SW 1271 (cell line): ENCODE measurements at regions not wholly inside any gene's neighbourhood (a gene's known extent, or its start where the extent isn't known, plus 50 kb on each side); places are given as distances from the start of the nearest gene placed in this dataset.
"Not testable (repeated sequence)": the region's sequence is repeated elsewhere in the genome, so short reads cannot be mapped to it uniquely, and the experiment has no call there.

Source experiments
- DNase-seq, 2 experiments: peaks; one replicate each; lab custom pipeline; 2025; lab: John Stamatoyannopoulos, UW

DNA sequence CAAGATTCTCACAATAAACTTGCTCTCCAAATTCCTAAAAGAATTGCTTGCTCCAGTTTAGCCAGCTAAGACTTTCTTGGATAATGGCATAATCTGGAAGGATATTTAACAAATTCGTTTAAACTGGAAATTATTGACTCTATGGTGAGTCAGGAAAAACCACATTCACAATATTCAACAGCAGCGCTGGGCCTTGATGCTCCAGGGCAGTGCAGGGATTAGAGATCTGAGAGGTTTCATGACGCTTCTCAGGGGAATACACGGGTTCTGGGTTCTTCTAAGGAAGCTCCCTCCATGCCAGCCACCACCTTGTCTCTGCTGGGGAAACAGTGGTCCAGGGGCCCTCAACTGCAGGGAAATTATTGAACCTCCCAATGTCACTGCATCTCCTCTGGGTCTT is 123.3 kb upstream of the FAM20C start:
- not testable (repeated sequence) for DNase-seq

DNA sequence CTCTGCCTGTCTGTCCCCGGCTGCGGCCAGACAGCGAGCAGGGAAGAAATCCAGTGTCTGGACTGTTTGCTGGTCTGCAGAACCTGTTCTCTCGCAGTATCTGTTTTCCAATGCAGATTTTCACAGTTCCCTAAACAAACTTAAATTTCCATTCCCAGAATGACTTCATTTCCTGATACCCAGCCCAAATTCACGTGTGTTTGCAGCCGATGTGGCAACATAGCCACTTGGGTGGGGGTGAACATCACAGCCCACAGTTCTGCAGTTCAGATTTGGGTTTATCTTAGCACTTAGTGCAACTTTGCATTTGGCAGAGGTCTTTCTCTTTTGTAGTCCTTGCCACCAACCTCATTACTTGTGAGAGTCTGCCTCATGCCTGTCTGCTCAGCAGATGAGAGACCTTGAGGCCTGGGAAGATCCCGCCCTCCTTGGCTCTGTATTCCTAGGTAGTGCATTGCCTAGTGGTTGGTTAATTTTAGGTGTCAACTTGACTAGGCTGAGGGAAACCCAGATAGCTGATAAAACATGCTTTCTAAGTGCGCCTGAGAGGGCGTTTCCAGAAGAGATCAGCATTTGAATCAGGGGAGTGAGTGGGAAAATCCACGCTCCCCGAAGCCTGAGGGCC is 122.8 kb upstream of the FAM20C start:
- not testable (repeated sequence) for DNase-seq

DNA sequence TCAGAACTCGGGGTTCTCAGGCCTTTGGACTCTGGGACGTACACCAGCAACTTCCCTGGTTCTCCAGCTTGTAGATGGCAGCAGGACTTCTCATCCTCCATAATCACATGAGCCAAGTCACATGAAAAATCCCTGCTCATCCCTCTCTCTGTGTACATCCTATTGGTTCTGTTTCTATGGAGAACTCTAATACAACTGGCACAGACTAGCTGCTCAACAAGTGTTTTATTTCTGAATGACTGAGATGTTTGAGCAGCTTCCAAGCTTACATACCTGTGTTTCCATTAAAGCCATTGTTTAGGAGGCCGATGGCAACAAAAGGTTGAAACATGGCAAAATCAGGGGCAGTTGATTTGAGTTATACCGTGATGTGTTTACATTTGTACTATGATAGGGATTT is 122.2 kb upstream of the FAM20C start:
- DNase-seq = not testable (repeated sequence)

DNA sequence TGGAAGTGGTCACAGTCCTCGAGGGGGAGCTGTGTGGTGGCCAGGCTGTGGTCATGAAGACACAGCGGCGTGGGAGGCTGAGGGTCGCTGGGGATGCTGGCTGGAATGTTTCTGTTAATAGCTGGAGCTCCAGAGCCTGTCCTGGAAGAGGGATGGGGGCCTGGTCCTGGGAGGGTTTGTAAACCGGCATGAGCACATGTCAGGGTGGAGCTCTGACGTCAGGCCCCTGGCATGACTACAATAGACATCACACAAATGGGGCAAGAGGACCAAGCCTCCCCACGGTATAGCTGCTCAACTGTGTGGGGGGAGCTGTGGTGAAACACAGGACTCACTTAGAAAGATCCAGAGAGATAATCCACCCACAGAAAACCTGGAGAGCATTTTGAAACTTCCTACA is 121.4 kb upstream of the FAM20C start:
- not testable (repeated sequence) for DNase-seq

DNA sequence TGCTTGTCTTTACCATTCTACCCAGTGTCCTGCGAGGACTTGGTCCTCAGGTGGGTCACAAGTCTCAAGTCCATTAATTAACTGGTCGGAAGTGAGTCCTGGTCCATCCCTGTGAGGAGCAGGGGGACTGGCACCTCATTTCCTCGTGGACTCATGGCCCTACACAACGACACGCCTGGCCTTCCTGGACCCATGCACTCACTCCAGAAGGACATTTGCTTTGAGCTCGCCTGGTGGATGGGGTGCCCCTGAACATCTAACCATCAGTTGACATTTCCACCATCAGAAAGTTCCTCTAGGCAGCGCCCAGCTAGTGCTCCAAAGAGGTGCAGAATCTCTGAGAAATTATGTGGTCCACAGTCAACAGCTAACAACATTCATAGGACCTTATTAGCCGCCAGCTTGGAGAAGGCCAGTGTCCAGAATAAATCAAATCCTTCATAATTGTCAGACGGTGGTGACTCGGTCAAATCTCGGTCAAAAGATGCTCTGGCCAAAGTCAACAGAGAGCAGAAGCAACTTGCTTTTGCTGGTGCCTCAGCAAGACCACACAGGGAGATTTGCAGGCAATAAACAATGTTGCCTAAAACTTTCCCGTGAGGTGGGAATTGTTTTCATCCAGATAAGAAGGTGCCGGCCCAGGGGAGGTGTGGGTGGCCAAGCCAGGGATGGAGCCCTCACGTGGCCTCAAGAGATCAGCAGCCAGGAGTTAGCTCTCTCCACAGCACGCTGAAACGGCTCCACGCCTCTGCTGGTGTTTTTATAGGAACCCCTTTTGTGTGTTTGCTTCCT is 119.9 kb upstream of the FAM20C start:
- not testable (repeated sequence) for DNase-seq

DNA sequence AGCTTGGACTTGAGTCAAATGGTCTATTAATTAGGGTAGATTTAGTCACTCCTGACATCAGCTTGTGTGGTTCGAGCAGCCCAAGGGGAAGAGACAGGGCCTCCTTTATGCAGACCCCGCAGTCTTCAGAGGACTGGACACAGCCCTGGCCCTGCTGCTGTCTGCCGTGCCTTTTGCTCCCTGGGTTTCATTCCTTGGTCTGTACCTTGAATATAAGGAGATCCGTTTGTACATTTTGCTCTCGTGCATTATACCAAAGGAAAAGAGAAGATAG is 119.4 kb upstream of the FAM20C start:
- DNase-seq = not testable (repeated sequence)

DNA sequence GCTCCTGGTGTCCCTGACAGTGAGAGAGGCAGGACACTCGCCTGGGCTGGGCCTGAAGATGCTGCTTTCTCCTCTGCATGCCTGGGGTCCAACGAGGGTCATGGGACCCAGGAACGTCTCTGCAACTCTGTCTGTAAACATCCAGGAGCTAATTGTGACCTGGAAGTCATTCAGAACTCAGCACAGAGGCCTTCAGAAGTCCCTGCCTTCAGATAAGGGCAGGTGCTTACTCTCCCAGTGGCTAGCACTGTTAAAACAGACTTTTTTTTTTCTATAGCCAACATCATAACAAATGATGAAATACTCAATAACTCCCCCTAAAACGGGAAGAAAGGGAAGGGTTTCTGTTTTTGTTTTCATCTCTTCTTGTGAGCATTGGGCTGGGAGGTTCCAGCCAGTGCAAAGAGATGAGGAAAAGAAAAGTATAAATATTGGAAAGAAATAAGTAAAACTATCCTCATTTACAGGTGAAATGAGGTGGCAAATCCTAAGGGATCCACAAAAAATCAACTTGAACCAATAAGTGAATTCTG is 118.3 kb upstream of the FAM20C start:
- DNase-seq = not testable (repeated sequence)

DNA sequence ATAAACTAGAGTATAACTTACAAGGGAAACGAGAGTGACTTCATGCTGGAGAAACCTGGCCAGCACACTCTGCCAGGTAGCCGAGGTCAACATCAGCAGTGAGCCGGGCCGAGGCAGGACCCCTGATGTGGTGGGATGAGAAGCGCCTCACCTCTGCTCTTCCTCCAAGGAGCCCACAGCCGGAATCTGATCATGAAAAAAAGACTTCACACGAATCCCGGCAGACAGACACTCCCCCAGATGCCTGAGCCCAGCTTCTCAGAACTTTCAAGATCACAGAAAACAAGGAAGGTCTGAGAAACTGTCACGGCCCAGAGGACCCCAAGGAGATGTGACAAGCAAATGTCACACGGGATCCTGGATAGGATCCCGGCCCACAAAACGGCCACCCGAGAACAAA is 116.9 kb upstream of the FAM20C start:
- DNase-seq = not testable (repeated sequence)

DNA sequence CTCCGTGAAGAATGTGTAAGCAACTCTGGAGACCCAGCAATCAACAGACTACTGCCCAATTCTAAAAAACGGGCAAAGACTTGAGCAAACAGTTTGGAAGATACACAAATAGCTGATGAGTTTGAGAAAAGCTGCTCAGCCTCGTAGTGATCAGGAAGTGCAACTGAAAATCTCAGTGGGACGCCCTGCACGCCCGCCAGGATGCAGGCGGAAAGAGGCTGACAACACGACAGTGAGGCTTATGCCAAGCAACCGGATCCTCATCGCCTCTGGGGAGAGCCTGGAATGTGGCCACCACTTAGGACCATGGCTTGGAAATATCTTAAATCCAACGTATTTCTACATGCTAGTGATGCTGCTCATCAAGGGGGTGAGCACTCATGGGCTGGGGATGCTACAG is 116.2 kb upstream of the FAM20C start:
- DNase-seq = not testable (repeated sequence)

DNA sequence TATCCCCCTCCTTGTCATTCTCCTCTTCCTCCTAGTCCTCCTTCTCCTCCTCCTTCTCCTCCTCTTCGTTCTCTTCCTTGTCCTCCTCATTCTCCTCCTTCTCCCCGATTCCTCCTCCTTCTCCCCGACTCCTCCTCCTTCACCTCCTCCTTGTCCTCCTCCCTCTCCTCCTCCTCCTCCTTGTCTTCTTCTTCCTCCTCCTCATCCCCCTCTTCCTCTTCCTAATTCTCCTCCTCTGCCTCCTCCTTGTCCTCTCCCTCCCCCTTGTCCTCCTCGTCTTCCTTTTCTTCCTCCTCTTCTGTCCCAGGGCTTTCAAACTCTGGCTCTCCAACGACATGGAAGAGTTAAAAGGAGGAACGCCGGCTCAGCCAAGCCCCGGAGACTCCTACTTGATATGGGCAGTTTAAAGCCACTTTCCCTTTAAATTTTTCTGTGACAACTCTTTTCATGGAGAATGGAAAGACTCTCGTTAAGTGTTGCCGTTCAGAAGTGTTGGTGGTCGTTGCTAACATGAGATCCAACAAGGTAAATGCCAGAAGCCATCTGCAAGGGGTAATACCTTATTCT is 115.5 kb upstream of the FAM20C start:
- DNase-seq = not testable (repeated sequence)

DNA sequence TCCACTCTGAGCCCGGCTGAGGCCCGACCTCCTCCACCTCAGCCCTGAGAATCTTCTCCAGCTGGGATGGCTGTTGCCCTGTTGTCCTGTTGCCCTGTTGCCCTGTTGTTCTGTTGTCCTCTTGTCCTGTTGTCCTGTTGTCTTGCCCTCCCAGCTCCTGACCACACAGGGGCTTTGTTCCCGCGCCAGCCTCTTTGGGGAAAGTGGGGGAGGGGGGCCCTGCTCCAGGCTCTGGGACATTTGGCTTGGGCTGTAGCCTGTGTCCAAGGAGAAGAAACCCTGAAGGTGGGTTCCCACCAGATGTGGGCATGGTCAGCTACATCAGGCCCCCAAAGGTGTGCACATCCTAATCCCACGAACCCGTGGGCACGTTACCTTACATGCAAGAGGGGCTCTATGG is 113.5 kb upstream of the FAM20C start:
- not testable (repeated sequence) for DNase-seq

DNA sequence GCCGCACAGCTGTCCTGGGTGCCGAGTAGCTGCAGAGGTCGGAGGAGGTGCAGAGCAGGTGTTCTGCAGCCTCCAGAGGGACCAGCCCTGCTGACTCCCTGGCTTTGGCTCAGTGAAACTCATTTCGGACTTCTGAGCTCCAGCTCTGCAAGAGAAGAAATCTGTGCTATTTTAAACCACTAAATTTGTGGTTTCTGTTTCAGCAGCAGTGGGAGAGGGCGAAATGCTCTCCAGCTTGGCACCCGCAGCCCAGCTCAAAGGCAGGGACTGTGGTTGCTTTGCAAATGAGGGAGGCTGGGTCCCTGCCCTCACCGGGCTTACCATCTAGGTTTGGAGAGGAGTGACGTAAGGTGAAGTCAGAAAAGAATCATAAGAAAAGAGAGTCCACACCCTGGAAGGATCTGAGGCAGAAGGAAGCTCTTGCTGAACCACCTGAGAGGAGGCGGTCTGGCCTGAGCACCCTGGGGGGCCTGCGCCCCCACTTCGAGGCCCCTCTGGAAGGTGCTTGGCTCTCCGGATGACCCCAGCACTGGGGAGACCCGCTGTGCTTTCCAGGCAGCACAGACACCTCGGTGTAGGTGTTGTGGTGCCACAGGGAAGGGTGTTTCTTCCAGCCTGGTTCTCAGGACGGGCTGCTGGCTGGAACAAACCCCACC is 112.8 kb upstream of the FAM20C start:
- DNase-seq = not testable (repeated sequence)

DNA sequence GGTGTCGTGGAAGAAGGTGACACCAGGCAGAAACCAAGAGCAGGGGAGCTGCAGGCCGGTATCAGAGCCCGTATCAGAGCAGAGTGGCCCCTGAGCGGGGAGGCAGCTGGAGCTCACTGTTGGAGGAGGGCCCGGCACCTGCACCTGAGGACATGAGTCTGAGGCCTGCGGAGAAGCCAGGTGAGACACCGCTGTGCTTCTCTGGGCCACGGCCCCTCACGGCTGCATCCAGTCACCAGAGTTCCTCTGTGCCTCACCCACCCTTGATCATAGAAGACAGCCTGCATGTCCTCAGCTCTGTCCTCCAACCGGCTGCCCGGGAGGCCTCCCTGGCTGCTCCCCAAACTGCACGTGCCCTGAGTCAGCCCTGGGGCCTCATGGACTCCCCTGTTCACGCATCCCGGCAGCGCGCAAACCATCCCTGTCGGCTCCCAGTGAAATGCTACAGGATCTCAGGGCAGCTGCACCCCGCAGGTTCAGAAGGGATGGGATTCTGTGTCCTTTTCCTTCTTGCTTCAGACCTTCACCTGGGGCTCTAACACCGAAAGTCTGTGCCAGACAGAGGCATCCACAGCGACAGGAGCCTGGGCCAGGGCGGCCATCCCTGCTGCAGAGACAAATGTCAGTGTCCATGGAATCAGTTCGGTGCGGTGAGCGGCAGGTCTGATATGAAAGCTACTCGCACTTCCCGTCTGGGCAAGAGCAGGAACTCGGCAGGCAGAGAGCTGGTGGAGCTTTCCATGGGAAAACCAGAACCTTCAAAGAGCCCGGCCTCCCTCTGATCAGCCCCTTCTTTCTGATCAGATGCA is 111.9 kb upstream of the FAM20C start:
- DNase-seq = no peak

DNA sequence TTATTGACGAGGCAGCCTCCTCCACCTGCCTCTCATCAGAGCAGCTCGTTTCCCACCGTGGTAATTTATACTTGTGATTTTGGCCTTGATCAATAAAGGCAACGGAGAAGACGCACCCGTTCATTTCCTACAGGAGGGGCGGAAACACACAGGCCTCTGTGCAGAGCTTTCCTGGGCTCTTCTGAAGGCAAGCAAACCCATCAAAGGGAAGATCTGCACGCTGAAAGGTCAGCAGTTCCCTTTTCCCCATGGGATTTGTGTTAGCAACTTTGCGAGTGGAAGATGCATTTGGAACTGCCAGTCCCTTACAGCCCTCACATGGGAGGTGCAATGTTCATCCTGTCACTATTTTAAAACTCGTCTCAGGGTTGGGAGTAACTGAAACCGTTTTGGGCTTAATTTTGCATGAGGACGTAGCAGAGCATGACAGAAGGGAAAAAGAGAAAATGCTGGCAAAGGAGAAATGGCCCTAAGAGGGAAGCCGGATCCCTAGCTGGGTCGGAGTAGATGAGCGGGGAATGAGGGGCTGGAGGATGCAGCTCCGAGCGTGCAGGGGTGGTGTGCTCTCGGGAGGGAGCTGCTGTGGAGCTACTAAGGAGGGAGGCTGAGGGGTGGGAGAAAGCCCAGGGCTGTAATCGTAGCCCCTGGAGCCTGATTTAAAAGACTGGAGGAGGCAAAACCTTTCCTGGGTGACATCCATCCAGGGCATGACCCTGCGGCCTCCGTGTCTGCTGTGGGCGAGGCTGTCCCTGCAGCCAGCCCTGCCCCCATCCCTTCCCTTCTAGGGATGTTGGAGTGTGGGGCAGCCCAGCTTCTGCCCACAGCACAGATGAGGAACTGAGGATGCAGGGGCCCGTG is 111.1 kb upstream of the FAM20C start:
- DNase-seq = no peak

DNA sequence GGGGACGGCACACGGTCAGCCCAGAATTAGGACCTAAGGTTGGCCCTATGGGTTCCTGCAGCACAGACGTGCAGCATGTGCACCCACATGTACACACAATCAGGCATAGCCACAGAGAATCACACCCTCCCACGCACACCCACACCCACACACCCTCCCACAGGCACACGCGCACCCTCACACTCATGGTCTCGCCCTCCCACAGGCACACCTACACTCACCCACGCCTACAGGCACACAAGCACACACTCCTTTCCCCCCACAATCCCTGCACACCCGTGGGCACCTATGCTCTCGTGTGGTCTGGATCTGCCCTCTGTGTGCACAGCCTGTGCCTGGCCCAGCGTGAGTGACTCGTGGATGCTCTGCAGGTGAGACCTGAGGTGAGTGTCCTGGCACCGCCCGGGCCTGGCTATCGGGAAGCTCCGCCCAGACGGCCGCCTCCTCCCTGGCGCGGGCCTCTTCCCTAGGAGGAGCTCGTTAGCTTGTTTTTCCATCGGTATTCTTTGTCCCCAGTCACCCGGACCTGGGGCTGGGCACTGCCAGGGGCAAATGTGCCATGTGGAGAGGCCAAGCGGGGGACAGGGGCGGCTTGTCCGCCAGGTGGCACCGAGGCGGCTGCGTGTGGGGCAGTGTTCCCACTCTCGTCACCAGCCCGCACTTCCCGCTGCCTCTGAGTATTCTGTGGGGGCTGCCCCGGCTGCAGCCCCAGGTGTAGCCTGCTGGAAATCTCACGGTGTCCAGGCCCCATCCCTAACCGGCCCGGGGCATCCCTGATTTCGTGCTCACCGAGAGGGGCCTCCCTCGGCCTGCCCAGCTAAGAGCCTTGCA is 110.2 kb upstream of the FAM20C start:
- DNase-seq = no peak

DNA sequence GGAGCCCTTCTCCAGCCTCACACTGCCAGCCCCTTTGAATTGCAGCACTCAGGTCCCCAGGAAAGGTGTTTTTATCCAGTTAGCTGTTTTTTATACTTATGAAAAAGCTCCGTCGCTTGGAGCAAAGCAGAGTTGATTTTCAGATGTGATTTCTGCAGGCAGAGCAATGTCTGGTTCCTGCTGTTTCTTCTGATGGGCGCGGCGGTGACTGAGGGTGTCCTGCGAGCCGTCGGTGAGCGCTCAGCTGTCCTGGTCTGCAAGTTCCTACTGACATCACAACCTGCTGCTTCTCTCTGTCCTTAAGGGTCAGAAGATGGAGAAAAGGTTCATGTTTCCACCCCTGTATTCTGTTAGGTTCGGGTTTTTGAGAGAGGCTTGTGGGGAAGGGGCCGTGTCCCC is 109.6 kb upstream of the FAM20C start:
- DNase-seq = no peak

DNA sequence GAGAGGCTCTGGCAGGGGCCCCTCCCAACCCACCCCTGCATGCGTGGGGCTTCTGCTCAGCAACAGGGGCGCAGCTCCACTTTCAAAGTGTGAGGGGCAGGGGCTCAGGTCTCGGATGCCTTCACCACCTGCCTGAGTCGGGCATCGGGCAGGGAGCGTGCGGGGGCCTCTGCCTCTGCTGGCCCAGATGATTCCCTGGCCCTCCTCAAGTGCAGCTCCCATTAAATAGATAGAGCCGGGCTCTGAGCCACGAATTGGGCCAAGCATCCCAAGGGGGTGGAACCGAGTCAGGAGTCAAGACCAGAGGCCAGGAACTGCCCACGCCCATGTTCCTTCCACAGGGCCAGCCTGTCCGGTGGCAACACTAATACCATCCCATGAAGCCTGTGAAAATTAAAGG is 108.9 kb upstream of the FAM20C start:
- no peak for DNase-seq

DNA sequence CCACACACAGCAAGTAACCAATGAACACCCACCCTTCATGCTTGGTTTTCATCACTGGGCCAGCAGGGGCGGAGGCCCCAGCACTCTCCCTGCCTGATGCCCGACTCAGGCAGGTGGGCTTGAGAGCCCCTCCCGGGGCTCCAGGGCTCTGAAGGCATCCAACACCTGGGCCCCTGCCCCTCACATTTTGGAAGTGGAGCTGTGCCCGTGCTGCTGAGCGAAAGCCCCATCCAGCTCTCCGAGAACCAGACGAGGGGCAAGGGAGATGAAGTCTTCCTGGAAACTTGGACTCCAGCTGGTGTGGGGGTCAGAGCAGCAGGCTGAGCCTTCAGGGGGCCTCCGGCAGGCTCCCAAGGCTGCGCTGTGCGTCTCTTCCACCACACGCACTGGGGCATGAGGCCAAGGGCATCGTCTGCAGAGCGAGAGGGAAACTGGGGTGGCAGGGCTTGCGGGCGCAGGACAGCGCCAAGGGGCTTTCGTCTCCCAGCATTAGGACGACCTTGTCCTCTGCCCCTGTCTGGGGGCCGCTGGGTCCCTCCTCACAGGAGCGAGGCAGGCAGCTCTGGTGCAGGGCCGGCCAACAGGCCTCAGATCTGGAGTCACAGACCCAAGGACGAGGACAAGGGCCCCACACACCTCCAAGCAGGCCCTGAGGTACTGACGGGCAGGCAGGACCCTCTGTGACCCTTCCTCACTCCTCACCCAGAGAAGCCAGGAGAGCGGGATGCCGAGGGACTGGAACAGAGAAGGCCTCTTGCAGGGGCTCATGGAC is 108.3 kb upstream of the FAM20C start:
- DNase-seq = no peak

DNA sequence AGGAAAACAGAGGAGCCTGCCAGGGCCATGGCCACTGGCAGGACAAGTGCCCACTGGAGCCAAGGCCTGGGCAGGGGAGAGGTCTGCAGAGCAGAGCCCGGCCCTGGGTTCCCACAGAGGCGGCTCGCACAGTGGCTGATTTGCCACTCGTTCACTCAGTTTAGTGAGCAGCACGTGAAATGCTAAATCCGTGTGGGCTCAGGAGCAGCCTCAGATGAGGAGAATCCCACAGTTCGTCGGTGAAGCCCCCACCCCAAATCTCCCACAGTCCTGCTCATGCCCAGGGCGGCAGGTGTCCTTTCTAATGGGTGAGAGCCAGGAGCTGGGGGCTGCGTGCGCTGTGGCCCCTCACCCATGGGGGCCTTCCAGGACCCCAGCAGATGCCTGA is 107.7 kb upstream of the FAM20C start:
- no peak for DNase-seq
